Peyer's patch (tissue), 4 donors: ENCODE measurements at regions not wholly inside any gene's neighbourhood (a gene's known extent, or its start where the extent isn't known, plus 50 kb on each side); places are given as distances from the start of the nearest gene placed in this dataset.

Source experiments
- DNase-seq, 3 donors: peaks; one replicate each; pipeline ENCODE4 v3.0.0-alpha.2; 2017 to 2019
- H3K27ac ChIP-seq, 4 donors: fragments of 200-600 bp; sonication (generic); one replicate each; pipeline ENCODE4 v1.5.1; 2016 to 2019
- H3K27me3 ChIP-seq, 2 donors: fragments of 200-600 bp; sonication (generic); one replicate each; pipeline ENCODE4 v1.5.1; 2019
- H3K36me3 ChIP-seq, 3 donors: fragments of 200-600 bp; sonication (generic); one replicate each; pipeline ENCODE4 v1.5.1; 2016 to 2019
- H3K4me1 ChIP-seq, 4 donors: fragments of 200-600 bp; sonication (generic); one replicate each; pipeline ENCODE4 v1.5.1; 2016 to 2019
- H3K4me3 ChIP-seq, 4 donors: fragments of 200-600 bp; sonication (generic); 1 replicate in 3 of 4; 2 replicates in 1 of 4; pipeline ENCODE4 v1.5.1; 2016 to 2019; ENCODE audit warnings: mild to moderate bottlenecking in 1 of 4
- H3K9me3 ChIP-seq, 4 donors: fragments of 200-600 bp; sonication (generic); one replicate each; pipeline ENCODE4 v1.5.1; 2016 to 2019; ENCODE audit warnings: mild to moderate bottlenecking in 1 of 4
- CTCF ChIP-seq, 6 experiments: fragments of 450-650 bp in 4 of 6; fragments of 200-600 bp in 2 of 6; sonication (generic) in 1 of 6; IDR thresholded peaks; one replicate each; pipeline ENCODE4 v1.5.1; 2017 to 2019; ENCODE audit warnings: antibody characterized with exemption in 6 of 6, mild to moderate bottlenecking in 3 of 6, moderate library complexity in 1 of 6
- POLR2A ChIP-seq, 2 donors: fragments of 450-650 bp; IDR thresholded peaks; one replicate each; pipeline ENCODE4 v1.5.1; 2017; ENCODE audit warnings: antibody characterized with exemption in 2 of 2, mild to moderate bottlenecking in 2 of 2, moderate library complexity in 2 of 2

- Histone ChIP-seq H3K4me1 (peaks cover 0 to 12% (median 3%) of the 10 kb centered on the region in 4 donors), H3K4me3 (no peak overlapping the region)
Measured at GRCh38 chr21:34199121-34199910, 125.9 kb downstream of the MRPS6 start.

GRCh38 chr21:34200288-34200905 lies 127.0 kb downstream of the MRPS6 start:
- Histone ChIP-seq H3K27me3 (no peaks in the 10 kb centered on the region), H3K4me3 (no peak overlapping the region), H3K9me3 (no peaks in the 10 kb centered on the region), H3K4me1 (peaks cover 0 to 12% (median 3%) of the 10 kb centered on the region in 4 donors), H3K36me3 (no peaks in the 10 kb centered on the region), H3K27ac (no peak overlapping the region)
- DNase-seq, result no peak
- no peak for TF ChIP-seq CTCF (IDR thresholded peaks at IDR 0.05)
- no peak for TF ChIP-seq POLR2A (IDR thresholded peaks at IDR 0.05)

More at GRCh38 chr21:34199121-34199910, 125.9 kb downstream of the MRPS6 start:
- Histone ChIP-seq H3K27ac (peak overlapping the region in 3 of 4 donors; percentile 7 to 27 (median 17)), H3K9me3 (no peaks in the 10 kb centered on the region), H3K36me3 (no peaks in the 10 kb centered on the region), H3K27me3 (no peaks in the 10 kb centered on the region)
- TF ChIP-seq POLR2A (IDR thresholded peaks at IDR 0.05), result no peak
- TF ChIP-seq CTCF (IDR thresholded peaks at IDR 0.05), result no peak
- DNase-seq, result no peak

GRCh38 chr21:34201001-34201400 lies 127.6 kb downstream of the MRPS6 start:
- Histone ChIP-seq H3K4me1 (peaks cover 0 to 18% (median 3%) of the 10 kb centered on the region in 4 donors), H3K27ac (peak overlapping the region in 2 of 4 donors; percentile 67 to 69), H3K9me3 (no peaks in the 10 kb centered on the region), H3K4me3 (no peak overlapping the region), H3K36me3 (no peaks in the 10 kb centered on the region), H3K27me3 (no peaks in the 10 kb centered on the region)
- DNase-seq, result no peak
- TF ChIP-seq POLR2A (IDR thresholded peaks at IDR 0.05), result no peak
- no peak for TF ChIP-seq CTCF (IDR thresholded peaks at IDR 0.05)

GRCh38 chr21:34201481-34201858 lies 128.1 kb downstream of the MRPS6 start:
- Histone ChIP-seq H3K27ac (peak overlapping the region in 3 of 4 donors; percentile 42 to 69 (median 67)), H3K27me3 (no peaks in the 10 kb centered on the region), H3K4me3 (peak overlapping the region; percentile 39 to 60 (median 46)), H3K36me3 (no peaks in the 10 kb centered on the region), H3K4me1 (peaks cover 0 to 22% (median 3%) of the 10 kb centered on the region in 4 donors), H3K9me3 (no peaks in the 10 kb centered on the region)
- DNase-seq, result no peak
- no peak for TF ChIP-seq CTCF (IDR thresholded peaks at IDR 0.05)
- TF ChIP-seq POLR2A (IDR thresholded peaks at IDR 0.05), result no peak

- no peaks in the 10 kb centered on the region for H3K9me3 ChIP-seq
- H3K27ac ChIP-seq, result peak overlapping the region in 3 of 4 donors; percentile 42 to 69 (median 67)
- H3K27me3 ChIP-seq, result no peaks in the 10 kb centered on the region
- no peak for TF ChIP-seq POLR2A (IDR thresholded peaks at IDR 0.05)
- no peak for TF ChIP-seq CTCF (IDR thresholded peaks at IDR 0.05)
- no peaks in the 10 kb centered on the region for H3K36me3 ChIP-seq
- peaks cover 0 to 22% (median 3%) of the 10 kb centered on the region in 4 donors for H3K4me1 ChIP-seq
- H3K4me3 ChIP-seq, result peak overlapping the region in 3 of 4 donors; percentile 39 to 60 (median 50)
- peak in 1 of 3 donors; percentile 45 for DNase-seq
Measured at GRCh38 chr21:34202553-34203372, 129.4 kb downstream of the MRPS6 start.
